ENCODE measurements at regions not wholly inside any gene's neighbourhood (a gene's known extent, or its start where the extent isn't known, plus 50 kb on each side); places are given as distances from the start of the nearest gene placed in this dataset.

DNA sequence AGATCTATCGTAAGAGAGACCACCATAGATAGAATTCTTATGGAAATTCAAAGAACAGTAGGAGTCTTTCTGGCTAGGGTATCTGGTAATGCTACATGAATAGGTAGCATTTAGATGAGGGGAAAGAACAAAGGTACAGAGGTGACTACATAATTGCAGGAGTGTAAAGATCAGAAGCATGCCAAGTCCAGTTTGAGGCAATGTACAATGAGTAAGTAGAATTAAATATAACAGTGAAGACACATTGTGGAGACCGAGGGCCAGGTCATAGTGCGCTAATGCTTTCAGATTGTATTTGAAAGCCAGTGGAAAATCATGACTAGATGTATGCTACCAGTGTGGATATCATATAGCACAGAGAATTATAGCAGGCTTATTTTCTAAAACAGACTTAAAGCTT is 1611.6 kb upstream of the LRRTM3 start:
- Histone ChIP-seq H3K36me3 (replicated peaks) (no peaks in the 10 kb centered on the region), H3K4me3 (ENCODE audit: low read depth, low read length) (no peak overlapping the region), H3K27me3 (replicated peaks) (no peaks in the 10 kb centered on the region), H3K27ac (no peak overlapping the region)
- TF ChIP-seq, protein P1, sequence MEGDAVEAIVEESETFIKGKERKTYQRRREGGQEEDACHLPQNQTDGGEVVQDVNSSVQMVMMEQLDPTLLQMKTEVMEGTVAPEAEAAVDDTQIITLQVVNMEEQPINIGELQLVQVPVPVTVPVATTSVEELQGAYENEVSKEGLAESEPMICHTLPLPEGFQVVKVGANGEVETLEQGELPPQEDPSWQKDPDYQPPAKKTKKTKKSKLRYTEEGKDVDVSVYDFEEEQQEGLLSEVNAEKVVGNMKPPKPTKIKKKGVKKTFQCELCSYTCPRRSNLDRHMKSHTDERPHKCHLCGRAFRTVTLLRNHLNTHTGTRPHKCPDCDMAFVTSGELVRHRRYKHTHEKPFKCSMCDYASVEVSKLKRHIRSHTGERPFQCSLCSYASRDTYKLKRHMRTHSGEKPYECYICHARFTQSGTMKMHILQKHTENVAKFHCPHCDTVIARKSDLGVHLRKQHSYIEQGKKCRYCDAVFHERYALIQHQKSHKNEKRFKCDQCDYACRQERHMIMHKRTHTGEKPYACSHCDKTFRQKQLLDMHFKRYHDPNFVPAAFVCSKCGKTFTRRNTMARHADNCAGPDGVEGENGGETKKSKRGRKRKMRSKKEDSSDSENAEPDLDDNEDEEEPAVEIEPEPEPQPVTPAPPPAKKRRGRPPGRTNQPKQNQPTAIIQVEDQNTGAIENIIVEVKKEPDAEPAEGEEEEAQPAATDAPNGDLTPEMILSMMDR (IDR thresholded peaks at IDR 0.05; ENCODE audit: low read depth, low read length, missing control alignments): no peak
- no peak for DNase-seq
- in situ Hi-C loops (cut with HindIII; ENCODE audit: low pct_ligation_motif_present, low sequenced_read_pairs): no loop called here

DNA sequence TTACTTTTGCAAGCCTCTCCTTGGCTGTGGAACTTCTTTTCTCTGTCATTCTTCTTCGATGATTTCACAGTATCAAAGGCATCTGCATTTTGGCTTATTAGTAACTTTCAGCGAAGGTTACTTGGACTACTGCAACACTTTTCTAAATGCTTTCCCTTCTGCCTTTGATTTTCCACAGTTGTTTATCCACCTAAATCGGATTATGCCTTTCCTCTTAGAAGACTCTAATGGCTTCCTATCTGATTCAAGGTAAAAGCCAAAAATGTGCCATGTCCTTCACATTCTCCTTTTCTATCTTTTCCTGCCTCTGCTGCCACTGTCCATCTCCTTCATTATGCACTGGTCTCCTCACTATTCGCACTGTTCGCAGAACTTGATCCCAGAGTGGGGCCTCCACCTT is 1606.3 kb upstream of the LRRTM3 start:
- DNase-seq: no peak
- TF ChIP-seq, protein P1 (IDR thresholded peaks at IDR 0.05; ENCODE audit: low read depth, low read length, missing control alignments): no peak
- H3K27me3 ChIP-seq (replicated peaks): no peaks in the 10 kb centered on the region
- no peaks in the 10 kb centered on the region for H3K36me3 ChIP-seq (replicated peaks)
- H3K4me3 ChIP-seq (ENCODE audit: low read depth, low read length): no peak overlapping the region
- in situ Hi-C loops (cut with HindIII; ENCODE audit: low pct_ligation_motif_present, low sequenced_read_pairs): no loop called here
- H3K27ac ChIP-seq: no peak overlapping the region

DNA sequence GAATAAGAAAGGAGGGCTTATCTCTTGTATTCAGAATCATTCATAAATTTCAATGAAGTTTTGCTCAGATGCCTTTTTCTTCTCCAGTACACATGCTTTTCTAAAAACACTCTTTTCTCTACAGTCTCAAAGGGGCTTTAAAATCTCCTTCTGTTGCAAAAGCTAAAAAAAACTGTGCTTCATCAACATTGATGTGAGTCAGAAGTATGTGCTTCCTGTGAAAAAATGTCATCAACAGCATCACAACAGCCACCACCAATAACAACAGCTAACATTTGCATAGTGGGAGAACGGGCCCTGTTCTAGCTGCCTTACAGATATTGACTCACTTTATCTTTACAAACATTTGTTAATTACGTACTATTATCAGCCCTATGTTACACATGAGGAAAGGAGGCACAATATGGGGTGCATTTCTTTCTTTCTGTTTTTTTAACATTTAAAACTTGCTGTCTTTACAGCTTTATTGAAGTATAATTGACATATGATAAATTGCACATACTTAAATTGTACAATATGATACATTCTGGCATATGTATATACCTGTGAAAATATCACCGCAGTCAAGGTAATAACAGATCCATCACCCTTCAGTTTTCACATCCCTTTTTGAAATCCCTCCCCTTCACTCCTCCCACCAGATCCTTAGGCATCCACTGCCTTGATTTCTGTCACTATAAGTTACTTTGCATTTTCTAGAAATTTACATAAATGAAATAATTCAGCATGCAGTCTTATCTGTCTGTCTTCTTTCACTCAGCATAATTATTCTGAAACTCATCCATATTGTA is 1605.4 kb upstream of the LRRTM3 start:
- Histone ChIP-seq H3K36me3 (replicated peaks) (no peaks in the 10 kb centered on the region), H3K4me3 (ENCODE audit: low read depth, low read length) (no peak overlapping the region), H3K27me3 (replicated peaks) (no peaks in the 10 kb centered on the region), H3K27ac (no peak overlapping the region)
- DNase-seq: no peak
- in situ Hi-C loops (cut with HindIII; ENCODE audit: low pct_ligation_motif_present, low sequenced_read_pairs): no loop called here
- TF ChIP-seq, protein P1 (IDR thresholded peaks at IDR 0.05; ENCODE audit: low read depth, low read length, missing control alignments): no peak

DNA sequence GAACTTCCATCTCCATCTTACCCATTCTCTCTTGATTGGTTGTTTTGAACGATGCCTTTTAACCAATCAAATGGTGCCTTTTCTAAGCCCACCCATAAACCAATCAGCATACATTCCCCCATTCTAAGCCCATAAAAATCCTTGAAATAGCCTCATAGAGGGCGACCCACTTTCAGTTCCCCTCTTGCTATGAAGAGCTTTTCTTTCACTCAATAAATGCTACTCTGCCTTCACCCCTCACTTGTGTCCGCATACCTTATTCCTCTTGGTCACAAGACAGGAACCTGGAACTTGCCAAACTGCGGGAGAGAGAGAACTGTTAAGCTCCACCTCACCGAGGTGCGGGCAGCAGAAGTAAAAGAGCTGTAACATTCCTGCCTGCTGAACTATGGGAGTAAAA is 1602.0 kb upstream of the LRRTM3 start:
- Histone ChIP-seq H3K4me3 (ENCODE audit: low read depth, low read length) (no peak overlapping the region), H3K27ac (no peak overlapping the region), H3K36me3 (replicated peaks) (no peaks in the 10 kb centered on the region), H3K27me3 (replicated peaks) (no peaks in the 10 kb centered on the region)
- TF ChIP-seq, protein P1 (IDR thresholded peaks at IDR 0.05; ENCODE audit: low read depth, low read length, missing control alignments): no peak
- in situ Hi-C loops (cut with HindIII; ENCODE audit: low pct_ligation_motif_present, low sequenced_read_pairs): no loop called here
- no peak for DNase-seq

DNA sequence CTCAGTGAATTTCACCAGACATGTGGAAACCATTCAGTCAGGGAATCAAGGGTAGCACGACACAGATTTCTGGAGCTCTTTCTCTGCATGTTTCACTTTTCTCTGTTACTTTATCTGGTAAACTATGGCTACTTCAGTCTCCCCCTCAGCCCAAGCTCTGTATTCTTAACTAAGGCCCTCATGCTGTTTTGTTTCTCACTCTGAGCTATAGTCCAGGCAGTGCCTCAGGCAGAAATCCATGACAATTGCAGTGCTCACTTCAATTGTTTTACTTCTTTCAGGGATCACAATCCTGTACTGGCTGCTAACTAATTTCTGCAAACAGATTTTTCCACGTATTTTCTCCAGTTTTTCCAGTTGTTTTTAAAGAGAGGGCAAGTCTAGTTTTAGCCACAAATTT is 1599.9 kb upstream of the LRRTM3 start:
- Histone ChIP-seq H3K27me3 (replicated peaks) (no peaks in the 10 kb centered on the region), H3K4me3 (ENCODE audit: low read depth, low read length) (no peak overlapping the region), H3K27ac (no peak overlapping the region), H3K36me3 (replicated peaks) (no peaks in the 10 kb centered on the region)
- TF ChIP-seq, protein P1 (IDR thresholded peaks at IDR 0.05; ENCODE audit: low read depth, low read length, missing control alignments): no peak
- in situ Hi-C loops (cut with HindIII; ENCODE audit: low pct_ligation_motif_present, low sequenced_read_pairs): no loop called here
- DNase-seq: no peak

DNA sequence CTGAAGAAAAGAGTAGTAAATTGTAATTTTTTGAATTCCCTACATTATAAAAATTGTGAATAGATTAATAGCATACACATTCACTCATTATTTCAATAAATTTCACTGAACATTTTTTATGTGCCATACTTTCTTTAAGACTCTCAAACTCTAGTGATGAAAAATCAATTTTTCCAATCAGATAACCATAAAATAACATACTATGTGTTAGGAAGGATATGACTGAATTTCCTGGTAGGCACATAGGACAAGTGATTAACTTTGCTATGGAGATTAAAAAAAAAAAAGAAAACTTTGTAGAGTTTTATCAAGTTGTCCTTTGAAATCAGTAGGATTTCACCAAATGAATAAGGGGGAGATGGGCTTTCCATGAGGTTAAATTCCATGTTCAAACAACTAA is 1597.3 kb upstream of the LRRTM3 start:
- no peak for DNase-seq
- in situ Hi-C loops (cut with HindIII; ENCODE audit: low pct_ligation_motif_present, low sequenced_read_pairs): no loop called here
- no peaks in the 10 kb centered on the region for H3K27me3 ChIP-seq (replicated peaks)
- H3K27ac ChIP-seq: no peak overlapping the region
- TF ChIP-seq, protein P1 (IDR thresholded peaks at IDR 0.05; ENCODE audit: low read depth, low read length, missing control alignments): no peak
- H3K36me3 ChIP-seq (replicated peaks): no peaks in the 10 kb centered on the region
- no peak overlapping the region for H3K4me3 ChIP-seq (ENCODE audit: low read depth, low read length)
